ENCODE measurements at regions not wholly inside any gene's neighbourhood (a gene's known extent, or its start where the extent isn't known, plus 50 kb on each side); places are given as distances from the start of the nearest gene placed in this dataset.

DNA sequence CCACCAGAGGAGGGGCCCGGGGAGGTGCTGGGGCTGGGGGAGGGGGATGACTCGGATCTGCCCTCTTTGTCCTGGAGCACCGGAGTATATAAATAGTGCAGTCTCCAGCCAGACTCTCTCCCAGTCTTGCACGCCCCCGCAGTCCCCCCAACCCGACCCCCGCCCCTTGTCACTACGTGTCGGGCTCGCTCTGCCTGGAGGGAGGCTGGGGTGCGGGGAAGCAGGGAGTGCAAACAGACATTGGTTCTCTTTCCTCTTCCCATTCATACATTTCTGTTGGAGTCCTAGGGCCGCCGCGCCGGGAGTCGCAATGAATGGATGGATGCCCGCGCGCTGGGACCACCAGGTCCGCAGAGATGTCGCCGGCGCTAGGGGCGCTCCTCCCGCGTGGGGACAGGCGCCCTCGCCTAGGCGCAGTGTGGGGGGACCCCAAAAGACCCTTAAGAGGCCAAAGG, 179.3 kb downstream of the TBXT start:
- no peak for DNase-seq (ENCODE audit: low read depth)
- ChIA-PET CTCF (no interaction called here), POLR2A (no interaction called here)
- H3K36me3 ChIP-seq (ENCODE audit: control insufficient read depth, insufficient read depth, low read length) = no peaks in the 10 kb centered on the region
- peak overlapping the region; percentile 35 for H3K4me3 ChIP-seq (ENCODE audit: low read depth, low read length)
- TF ChIP-seq, protein P1, sequence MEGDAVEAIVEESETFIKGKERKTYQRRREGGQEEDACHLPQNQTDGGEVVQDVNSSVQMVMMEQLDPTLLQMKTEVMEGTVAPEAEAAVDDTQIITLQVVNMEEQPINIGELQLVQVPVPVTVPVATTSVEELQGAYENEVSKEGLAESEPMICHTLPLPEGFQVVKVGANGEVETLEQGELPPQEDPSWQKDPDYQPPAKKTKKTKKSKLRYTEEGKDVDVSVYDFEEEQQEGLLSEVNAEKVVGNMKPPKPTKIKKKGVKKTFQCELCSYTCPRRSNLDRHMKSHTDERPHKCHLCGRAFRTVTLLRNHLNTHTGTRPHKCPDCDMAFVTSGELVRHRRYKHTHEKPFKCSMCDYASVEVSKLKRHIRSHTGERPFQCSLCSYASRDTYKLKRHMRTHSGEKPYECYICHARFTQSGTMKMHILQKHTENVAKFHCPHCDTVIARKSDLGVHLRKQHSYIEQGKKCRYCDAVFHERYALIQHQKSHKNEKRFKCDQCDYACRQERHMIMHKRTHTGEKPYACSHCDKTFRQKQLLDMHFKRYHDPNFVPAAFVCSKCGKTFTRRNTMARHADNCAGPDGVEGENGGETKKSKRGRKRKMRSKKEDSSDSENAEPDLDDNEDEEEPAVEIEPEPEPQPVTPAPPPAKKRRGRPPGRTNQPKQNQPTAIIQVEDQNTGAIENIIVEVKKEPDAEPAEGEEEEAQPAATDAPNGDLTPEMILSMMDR (IDR thresholded peaks at IDR 0.05; ENCODE audit: insufficient read depth, low read depth, low read length) = no peak
- H3K27me3 ChIP-seq (ENCODE audit: control insufficient read depth, insufficient read depth, low read length) = peaks cover 16% of the 10 kb centered on the region; the same call in 1 of the 2 replicates

DNA sequence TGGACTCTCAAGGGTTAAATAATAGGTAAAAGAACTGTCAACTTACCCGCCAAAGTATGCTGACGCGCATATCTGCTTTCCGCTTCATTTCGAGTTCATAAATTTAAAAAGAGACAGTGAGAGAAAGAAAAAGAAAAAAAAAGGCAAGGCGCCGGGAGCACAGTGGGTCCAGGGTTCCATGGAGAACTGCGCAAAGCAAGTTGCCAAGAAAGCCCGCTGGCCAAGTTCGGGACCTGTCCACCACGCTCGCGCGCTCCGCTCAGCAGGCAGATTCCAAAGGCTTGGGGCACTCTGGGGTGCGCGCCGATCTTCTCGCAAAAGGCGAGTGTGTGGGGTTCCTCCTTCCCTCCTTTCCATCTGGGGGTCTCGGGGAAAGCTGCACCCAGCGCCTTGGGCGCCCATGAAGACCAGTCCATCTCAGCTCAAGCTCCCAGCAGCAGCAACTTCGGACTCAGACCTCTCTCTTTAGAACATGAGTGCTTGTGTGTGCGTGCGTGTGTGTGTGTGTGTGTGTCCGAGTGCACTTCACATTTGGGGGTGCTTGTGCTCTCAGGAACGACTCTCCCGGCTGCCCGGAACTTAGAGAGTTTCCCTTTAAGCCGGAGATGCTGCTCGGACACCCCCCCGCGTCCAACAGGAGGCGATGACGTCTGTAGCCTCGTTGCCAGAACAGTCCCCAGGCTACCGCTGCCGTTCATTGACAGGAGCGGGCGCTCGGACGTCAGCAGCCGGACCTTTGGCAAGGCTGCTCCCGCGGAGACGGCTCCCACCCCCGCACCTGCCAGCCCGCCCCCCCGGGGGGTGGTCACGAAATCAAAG, 180.0 kb downstream of the TBXT start:
- POLR2A ChIA-PET = no interaction called here
- Histone ChIP-seq H3K27me3 (ENCODE audit: control insufficient read depth, insufficient read depth, low read length) (peaks cover 16% of the 10 kb centered on the region; the same call in 1 of the 2 replicates), H3K4me3 (ENCODE audit: low read depth, low read length) (peak overlapping the region; percentile 35), H3K36me3 (ENCODE audit: control insufficient read depth, insufficient read depth, low read length) (no peaks in the 10 kb centered on the region)
- DNase-seq (ENCODE audit: low read depth) = no peak
- TF ChIP-seq, protein P1 (IDR thresholded peaks at IDR 0.05; ENCODE audit: insufficient read depth, low read depth, low read length) = no peak
- CTCF ChIA-PET = no interaction called here

GRCh38 chr6:165986914-165987482, 180.7 kb downstream of the TBXT start:
- H3K27me3 ChIP-seq (ENCODE audit: control insufficient read depth, insufficient read depth, low read length) = peaks cover 16% of the 10 kb centered on the region; the same call in 1 of the 2 replicates
- POLR2A ChIA-PET = no interaction called here
- CTCF ChIA-PET = no interaction called here
- H3K4me3 ChIP-seq (ENCODE audit: low read depth, low read length) = no peak overlapping the region; the same call in 1 of the 2 replicates
- no peaks in the 10 kb centered on the region for H3K36me3 ChIP-seq (ENCODE audit: control insufficient read depth, insufficient read depth, low read length)
- TF ChIP-seq, protein P1 (IDR thresholded peaks at IDR 0.05; ENCODE audit: insufficient read depth, low read depth, low read length) = no peak
- DNase-seq (ENCODE audit: low read depth) = no peak

DNA sequence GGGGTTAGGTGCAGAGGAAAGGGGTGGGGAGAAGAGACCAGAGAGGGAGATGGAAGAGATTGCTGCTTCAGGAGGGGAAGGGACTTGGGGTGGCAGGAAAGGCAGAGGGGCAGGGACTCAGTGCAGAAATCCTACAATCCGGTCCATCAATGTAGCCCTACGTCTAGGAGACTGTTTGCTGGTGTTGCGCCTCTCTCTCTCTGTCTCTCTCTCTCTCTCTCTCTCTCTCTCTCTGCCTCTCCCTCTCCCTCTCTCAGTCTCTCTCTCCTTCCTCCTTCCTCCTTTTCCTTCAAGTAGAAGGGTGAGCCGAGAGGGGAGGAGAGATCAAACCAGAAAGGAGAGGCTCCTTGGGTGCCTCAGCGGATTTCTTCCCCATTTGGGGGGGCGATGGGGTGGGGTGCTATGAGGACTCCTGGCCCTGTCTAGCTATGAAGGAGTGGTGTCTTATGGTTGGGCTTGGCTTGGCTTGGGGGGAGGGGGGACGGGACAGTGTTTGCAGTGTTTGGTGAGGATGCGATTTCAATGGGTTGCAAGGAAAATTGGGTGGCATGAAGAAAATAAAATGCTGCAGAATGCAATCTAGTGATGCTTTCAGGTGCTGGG, 181.2 kb downstream of the TBXT start:
- peaks cover 16% of the 10 kb centered on the region; the same call in 1 of the 2 replicates for H3K27me3 ChIP-seq (ENCODE audit: control insufficient read depth, insufficient read depth, low read length)
- ChIA-PET CTCF (no interaction called here), POLR2A (interaction anchor here (0.5 kb wide), 1 partner anchor 53 kb away, joined by 3 read pairs; no protein-coding TSS in a partner anchor)
- no peak for DNase-seq (ENCODE audit: low read depth)
- TF ChIP-seq, protein P1 (IDR thresholded peaks at IDR 0.05; ENCODE audit: insufficient read depth, low read depth, low read length) = no peak
- no peak overlapping the region for H3K4me3 ChIP-seq (ENCODE audit: low read depth, low read length)
- no peaks in the 10 kb centered on the region for H3K36me3 ChIP-seq (ENCODE audit: control insufficient read depth, insufficient read depth, low read length)

DNA sequence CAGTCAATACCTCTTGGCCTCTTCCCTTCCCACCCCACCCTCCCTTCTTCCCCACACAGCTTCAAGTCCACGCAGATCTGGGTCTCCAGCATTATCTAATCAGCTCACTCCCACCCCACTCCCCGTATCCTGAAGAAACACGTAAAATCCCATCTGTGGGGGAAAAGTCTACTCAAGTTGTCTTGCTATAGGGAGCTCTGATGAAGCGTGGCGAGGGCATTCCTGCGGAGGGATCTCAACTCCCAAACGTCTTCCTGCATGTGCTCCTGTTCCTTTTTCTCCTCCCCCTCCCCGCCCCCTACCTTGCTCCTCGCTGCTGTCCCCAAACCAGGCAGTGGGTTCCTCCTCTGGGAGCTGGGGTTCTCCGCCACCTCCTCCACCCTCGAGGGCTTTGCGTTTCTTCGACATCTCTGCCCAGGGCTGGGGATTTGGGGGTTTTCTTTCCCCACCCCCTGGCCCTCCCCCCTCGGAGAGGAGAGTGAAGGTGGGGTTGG, 181.8 kb downstream of the TBXT start:
- CTCF ChIA-PET = no interaction called here
- H3K4me3 ChIP-seq (ENCODE audit: low read depth, low read length) = no peak overlapping the region
- TF ChIP-seq, protein P1 (IDR thresholded peaks at IDR 0.05; ENCODE audit: insufficient read depth, low read depth, low read length) = no peak

More for the DNA sequence above, 181.8 kb downstream of the TBXT start:
- no peaks in the 10 kb centered on the region for H3K36me3 ChIP-seq (ENCODE audit: control insufficient read depth, insufficient read depth, low read length)
- peaks cover 16% of the 10 kb centered on the region; the same call in 1 of the 2 replicates for H3K27me3 ChIP-seq (ENCODE audit: control insufficient read depth, insufficient read depth, low read length)
- DNase-seq (ENCODE audit: low read depth) = no peak
- POLR2A ChIA-PET = interaction anchor here (0.5 kb wide), 1 partner anchor 52 kb away, joined by 3 read pairs; no protein-coding TSS in a partner anchor
